ENCODE measurements at regions not wholly inside any gene's neighbourhood (a gene's known extent, or its start where the extent isn't known, plus 50 kb on each side); places are given as distances from the start of the nearest gene placed in this dataset.

DNA sequence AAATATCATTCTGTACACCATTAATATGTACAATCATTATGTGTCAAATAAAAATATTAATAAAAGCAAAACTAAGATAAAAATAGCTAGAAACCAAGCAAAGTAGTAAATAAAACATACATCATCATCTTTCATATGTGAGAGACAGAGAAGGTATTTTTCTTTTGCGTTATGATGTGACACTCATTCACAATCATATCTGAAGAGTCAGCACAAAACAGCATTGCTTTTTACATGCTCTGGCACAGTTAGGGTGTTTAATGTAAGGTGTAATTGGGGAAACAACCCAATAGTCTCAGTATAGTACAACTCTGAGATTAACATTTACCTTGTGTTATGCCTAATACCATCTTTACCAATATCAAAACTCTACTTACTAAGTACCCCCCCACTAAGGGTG lies 376.6 kb downstream of the TMA16 start:
- no peak for DNase-seq

DNA sequence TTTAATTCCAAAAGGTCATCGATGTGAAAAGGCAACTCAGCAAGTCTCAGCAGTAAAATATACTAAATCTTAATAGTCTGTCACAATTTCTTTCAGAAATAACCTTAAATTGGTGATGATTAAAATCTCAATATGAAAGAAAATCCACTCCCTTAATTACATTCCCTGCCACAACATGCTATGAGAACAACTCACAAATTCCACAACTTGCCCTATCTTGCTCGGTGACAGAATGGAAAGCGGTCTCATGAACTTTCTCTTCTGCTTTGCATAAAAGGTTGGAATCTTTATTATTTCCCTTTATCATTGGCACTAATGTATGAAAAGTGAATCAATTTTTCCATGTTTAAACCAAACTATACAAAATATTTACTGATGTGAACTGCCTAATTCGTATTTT lies 380.8 kb downstream of the TMA16 start:
- DNase-seq: no peak

- no peak for DNase-seq
These were observed 384.0 kb downstream of the TMA16 start for GRCh38 chr4:163878336-163879121.

DNA sequence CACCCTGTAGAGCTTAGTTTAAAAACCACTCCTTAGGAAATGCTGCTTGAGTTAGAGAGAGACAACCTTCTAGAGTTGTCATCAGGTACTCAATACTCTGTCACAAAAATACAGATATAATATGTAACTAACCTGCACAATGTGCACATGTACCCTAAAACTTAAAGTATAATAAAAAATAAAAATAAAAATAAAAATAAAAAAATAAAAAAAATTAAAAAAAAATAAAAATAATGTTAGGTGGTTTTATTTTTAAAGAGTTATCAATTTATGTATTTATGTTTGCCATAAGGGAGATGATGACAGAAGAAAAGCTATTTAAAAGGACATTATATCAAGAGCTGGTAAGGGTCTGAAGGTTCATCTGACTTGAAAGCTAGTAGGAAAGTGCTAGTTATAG lies 397.9 kb downstream of the TMA16 start:
- DNase-seq: no peak

- no peak for DNase-seq
These were observed 401.0 kb downstream of the TMA16 start for GRCh38 chr4:163895378-163896005.

GRCh38 chr4:163901319-163901718 lies 406.8 kb downstream of the TMA16 start:
- no peak for DNase-seq

GRCh38 chr4:163902417-163902816 lies 407.9 kb downstream of the TMA16 start:
- DNase-seq: no peak

DNA sequence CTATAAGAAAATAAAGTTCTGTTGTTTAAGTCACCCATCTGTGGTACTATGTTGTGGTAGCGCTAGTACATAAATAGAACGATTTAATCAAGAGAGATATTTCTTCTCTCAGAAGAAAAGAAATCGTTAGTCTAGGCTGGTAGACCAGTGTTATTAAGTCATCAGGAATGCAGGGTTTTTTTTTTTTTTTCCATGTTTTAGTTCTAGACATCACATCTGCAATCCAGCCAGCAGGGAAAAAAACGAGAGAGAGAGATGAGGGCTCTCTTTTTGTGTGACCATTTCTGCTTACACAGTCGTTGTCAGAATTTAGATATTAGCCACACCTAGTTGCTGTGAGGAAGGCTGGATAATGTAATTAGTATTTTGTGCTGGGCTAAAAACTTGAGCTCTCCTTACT lies 417.4 kb downstream of the TMA16 start:
- no peak for DNase-seq

- DNase-seq: no peak
These were observed 419.1 kb downstream of the TMA16 start for GRCh38 chr4:163913571-163913970.

DNA sequence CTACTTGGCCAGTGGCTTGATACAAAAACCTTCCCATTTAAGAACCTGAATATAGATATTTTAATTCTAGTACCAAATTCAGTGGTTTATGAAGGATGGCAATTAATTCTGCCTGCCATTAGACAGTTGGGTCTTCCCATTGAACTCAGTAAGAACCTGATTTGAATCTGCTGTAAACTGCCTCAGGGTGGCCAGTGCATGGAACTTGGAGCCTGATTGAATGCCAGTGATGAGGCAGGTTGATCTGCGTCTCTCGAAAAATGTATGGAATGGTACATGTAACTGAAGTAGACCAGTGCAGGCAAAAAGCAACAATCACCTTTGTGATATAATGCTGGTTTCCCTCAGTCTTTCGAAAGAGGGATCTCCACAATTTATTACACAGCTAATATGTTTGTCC lies 421.4 kb downstream of the TMA16 start:
- no peak for DNase-seq

DNA sequence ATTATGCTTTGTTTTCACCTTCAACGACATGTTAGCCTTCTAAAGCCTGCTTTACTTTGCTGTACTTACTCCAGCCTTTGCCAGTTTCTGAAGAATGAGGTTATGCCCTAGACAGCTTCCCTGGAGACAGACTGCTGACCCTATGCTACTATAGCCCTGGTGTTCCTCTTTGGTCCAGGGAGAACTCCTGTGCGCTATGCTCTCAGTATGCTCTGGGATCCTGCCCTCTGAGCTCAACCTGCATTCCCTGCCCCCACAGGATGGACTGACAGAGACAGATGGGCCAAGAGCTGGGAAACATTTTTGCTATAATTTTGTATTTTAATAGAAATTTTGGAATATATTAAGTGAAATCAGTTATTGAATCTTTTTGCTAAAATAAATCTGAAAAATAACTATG lies 425.9 kb downstream of the TMA16 start:
- no peak for DNase-seq

GRCh38 chr4:163922302-163922701 lies 427.8 kb downstream of the TMA16 start:
- no peak for DNase-seq

- no peak for DNase-seq
These were observed 428.6 kb downstream of the TMA16 start for GRCh38 chr4:163923092-163923491.

GRCh38 chr4:163930086-163930485 lies 435.6 kb downstream of the TMA16 start:
- no peak for DNase-seq

GRCh38 chr4:163932504-163932903 lies 438.0 kb downstream of the TMA16 start:
- DNase-seq: no peak

GRCh38 chr4:163939597-163939996 lies 445.1 kb downstream of the TMA16 start:
- DNase-seq: no peak

GRCh38 chr4:163941221-163941905 lies 446.9 kb downstream of the TMA16 start:
- DNase-seq: no peak

DNA sequence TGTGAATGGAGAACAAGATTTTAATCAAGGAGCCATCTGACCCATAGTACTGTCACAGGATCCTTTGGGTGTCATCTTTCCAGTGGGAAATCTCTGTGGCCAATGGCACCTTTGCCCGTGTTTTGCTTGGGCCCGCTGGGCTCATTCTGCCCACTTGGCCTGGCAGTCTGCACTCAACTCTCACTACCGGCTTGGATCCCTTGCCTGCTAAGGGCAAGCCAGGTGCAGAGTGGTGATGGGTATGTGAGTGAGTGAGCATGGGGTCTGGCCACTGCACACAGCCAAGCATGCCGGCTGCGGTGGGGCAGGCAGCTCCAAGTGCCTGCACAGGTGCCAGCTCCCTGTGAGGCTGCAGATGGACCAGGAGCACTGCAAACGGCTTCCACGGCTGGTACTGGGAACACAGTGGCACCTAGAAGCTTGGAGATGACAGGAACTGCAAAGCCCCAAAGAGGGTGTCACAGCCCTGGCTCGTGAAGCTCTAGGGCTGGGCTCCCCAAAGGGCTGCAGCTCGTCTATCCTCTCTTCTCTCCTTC lies 454.5 kb downstream of the TMA16 start:
- DNase-seq: no peak

- DNase-seq: no peak
These were observed 455.6 kb downstream of the TMA16 start for GRCh38 chr4:163949976-163950601.

DNA sequence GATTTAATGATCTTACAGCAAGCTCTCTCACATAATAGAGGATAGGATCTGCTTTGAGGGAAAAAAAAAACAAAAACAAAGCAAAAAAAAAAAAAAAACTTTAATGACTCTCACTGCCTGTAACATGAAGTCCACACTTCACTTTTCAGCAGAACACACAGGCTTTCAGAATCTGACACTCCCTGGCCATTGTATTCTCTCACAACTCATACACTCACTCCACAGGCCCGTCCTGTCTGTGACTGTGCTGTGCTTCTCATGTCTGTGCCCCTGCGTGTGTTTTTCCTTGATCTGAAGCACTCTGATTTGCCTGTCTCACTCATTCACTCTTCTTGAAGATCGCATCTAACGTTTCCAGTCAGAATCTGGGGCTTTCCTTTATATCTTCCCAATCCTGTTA lies 460.8 kb downstream of the TMA16 start:
- no peak for DNase-seq

DNA sequence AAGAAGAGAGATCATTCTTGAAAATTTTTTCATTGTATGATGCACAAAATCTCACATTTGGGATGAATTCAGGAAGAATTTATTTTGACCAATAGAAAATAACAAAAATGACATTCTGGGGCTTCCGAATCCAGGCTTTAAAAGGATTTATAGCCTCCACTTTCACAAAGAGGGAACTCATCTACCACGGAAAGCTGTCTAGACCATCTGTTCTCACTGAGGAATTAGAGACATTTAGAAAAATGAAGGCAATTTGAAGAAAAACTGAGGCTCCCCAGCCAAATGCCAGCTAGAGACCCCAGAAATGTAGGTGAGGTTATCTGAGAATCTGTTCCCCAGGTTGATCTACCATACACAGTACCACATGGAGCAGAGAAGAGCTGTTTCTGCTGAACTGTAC lies 464.3 kb downstream of the TMA16 start:
- no peak for DNase-seq

- no peak for DNase-seq
These were observed 465.4 kb downstream of the TMA16 start for GRCh38 chr4:163959932-163960331.

Data from renal pelvis (tissue), 1 donor.